ENCODE measurements at regions not wholly inside any gene's neighbourhood (a gene's known extent, or its start where the extent isn't known, plus 50 kb on each side); places are given as distances from the start of the nearest gene placed in this dataset.

- no peak for DNase-seq
These were observed 814.1 kb upstream of the SALL3 start for GRCh38 chr18:78165525-78165924.

GRCh38 chr18:78168526-78168925 is 811.1 kb upstream of the SALL3 start:
- DNase-seq = no peak

GRCh38 chr18:78169174-78169864 is 810.3 kb upstream of the SALL3 start:
- no peak for DNase-seq

GRCh38 chr18:78171954-78172353 is 807.7 kb upstream of the SALL3 start:
- no peak for DNase-seq

- no peak for DNase-seq
These were observed 804.9 kb upstream of the SALL3 start for GRCh38 chr18:78174737-78175136.

GRCh38 chr18:78178812-78179211 is 800.8 kb upstream of the SALL3 start:
- no peak for DNase-seq

GRCh38 chr18:78180741-78181140 is 798.9 kb upstream of the SALL3 start:
- DNase-seq = no peak

- no peak for DNase-seq
These were observed 795.8 kb upstream of the SALL3 start for GRCh38 chr18:78183815-78184214.

GRCh38 chr18:78191276-78191675 is 788.3 kb upstream of the SALL3 start:
- no peak for DNase-seq

- no peak for DNase-seq
These were observed 787.6 kb upstream of the SALL3 start for GRCh38 chr18:78192054-78192453.

- DNase-seq = no peak
These were observed 783.3 kb upstream of the SALL3 start for GRCh38 chr18:78196280-78196679.

GRCh38 chr18:78199002-78199401 is 780.6 kb upstream of the SALL3 start:
- DNase-seq = no peak

- DNase-seq = no peak
These were observed 780.0 kb upstream of the SALL3 start for GRCh38 chr18:78199611-78200010.

GRCh38 chr18:78207942-78208341 is 771.7 kb upstream of the SALL3 start:
- DNase-seq = no peak

GRCh38 chr18:78208461-78208860 is 771.2 kb upstream of the SALL3 start:
- DNase-seq = no peak

GRCh38 chr18:78213361-78213994 is 766.1 kb upstream of the SALL3 start:
- no peak for DNase-seq

GRCh38 chr18:78221496-78221895 is 758.1 kb upstream of the SALL3 start:
- no peak for DNase-seq

GRCh38 chr18:78228974-78229373 is 750.6 kb upstream of the SALL3 start:
- no peak for DNase-seq

- no peak for DNase-seq
These were observed 748.7 kb upstream of the SALL3 start for GRCh38 chr18:78230911-78231310.

GRCh38 chr18:78232196-78232595 is 747.4 kb upstream of the SALL3 start:
- no peak for DNase-seq

GRCh38 chr18:78237864-78238263 is 741.8 kb upstream of the SALL3 start:
- DNase-seq = no peak

- DNase-seq = no peak
These were observed 741.1 kb upstream of the SALL3 start for GRCh38 chr18:78238404-78239089.

GRCh38 chr18:78239090-78239457 is 740.5 kb upstream of the SALL3 start:
- no peak for DNase-seq

- DNase-seq = no peak
These were observed 739.5 kb upstream of the SALL3 start for GRCh38 chr18:78240101-78240500.
